Neural crest cell (in vitro differentiated cells): ENCODE measurements at regions not wholly inside any gene's neighbourhood (a gene's known extent, or its start where the extent isn't known, plus 50 kb on each side); places are given as distances from the start of the nearest gene placed in this dataset.
A peak's percentile ranks its signal among the peaks of the same experiment; 100 is the strongest.

ENCODE experiments used
- DNase-seq: peaks from one replicate; pipeline ENCODE4 v3.0.0; 2021; ENCODE audit warnings: low read depth, mixed read lengths, low spot score
- H3K27ac Mint-ChIP-seq: one replicate; pipeline ENCODE4 v1.8.0; 2021; ENCODE audit warnings: mild to moderate bottlenecking, mixed read lengths; ENCODE audit not compliant: unreplicated experiment
- H3K27me3 Mint-ChIP-seq: 2 replicates; pipeline ENCODE4 v1.8.0; 2021; ENCODE audit warnings: low read depth, mild to moderate bottlenecking, mixed read lengths
- H3K36me3 Mint-ChIP-seq: 2 replicates; pipeline ENCODE4 v1.8.0; 2021; ENCODE audit warnings: low read depth, mild to moderate bottlenecking, mixed read lengths
- H3K4me1 Mint-ChIP-seq: 2 replicates; pipeline ENCODE4 v1.8.0; 2021; ENCODE audit warnings: mixed read lengths
- H3K4me3 Mint-ChIP-seq: one replicate; pipeline ENCODE4 v1.8.0; 2021; ENCODE audit warnings: mild to moderate bottlenecking, mixed read lengths
- H3K9me3 Mint-ChIP-seq: 2 replicates; pipeline ENCODE4 v1.8.0; 2021; ENCODE audit warnings: mixed read lengths
- TF ChIP-seq, protein P1 (sequence below): fragments of 200-600 bp; sonication (generic); conservative IDR thresholded peaks from 2 replicates; pipeline ENCODE4 v1.5.0; 2021; ENCODE audit warnings: antibody characterized with exemption, mild to moderate bottlenecking

DNA sequence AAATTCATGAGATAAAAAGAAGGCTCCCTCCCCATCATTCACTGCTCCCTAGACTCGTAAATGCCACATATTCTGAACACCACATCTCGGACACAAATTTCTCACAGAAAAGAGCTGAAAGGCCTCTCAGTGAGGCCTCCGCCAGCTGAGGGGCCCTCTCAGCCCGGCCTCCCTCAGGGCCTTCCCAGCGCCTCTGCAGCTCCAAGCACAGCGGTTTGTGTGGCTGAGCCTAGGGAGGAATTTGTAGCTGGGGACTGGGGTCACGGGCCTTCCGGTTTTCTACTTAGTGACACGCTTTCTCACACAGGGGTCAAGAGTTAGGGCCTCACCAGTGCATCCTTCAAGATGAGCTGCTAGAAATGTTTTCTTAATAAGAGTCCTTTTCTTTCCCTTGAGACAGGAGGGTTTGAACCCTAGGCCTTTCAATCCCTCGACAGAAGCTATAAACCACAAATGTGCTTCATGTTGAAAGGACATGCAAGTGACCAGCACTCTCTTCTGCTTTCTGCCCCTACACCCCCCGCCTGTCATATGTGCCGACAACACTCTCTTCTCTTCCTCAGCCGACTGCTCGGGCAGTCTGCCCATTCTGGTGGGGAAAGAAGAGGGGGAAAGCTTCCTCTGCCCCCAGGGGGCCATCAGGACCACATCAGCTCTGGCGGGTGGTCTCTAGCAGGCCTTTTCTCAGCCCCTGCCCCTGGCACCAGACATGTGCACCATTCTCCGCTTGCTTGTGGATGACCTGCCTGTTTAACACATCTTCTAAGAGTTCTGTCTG is 104.9 kb downstream of the CHIC2 start:
- Mint-ChIP-seq H3K4me1 (peaks cover 61% of the 10 kb centered on the region), H3K4me3 (peak overlapping the region; percentile 35), H3K27me3 (peaks cover 16% of the 10 kb centered on the region), H3K36me3 (no peaks in the 10 kb centered on the region), H3K27ac (peak overlapping the region; percentile 65), H3K9me3 (no peaks in the 10 kb centered on the region)
- TF ChIP-seq, protein P1, sequence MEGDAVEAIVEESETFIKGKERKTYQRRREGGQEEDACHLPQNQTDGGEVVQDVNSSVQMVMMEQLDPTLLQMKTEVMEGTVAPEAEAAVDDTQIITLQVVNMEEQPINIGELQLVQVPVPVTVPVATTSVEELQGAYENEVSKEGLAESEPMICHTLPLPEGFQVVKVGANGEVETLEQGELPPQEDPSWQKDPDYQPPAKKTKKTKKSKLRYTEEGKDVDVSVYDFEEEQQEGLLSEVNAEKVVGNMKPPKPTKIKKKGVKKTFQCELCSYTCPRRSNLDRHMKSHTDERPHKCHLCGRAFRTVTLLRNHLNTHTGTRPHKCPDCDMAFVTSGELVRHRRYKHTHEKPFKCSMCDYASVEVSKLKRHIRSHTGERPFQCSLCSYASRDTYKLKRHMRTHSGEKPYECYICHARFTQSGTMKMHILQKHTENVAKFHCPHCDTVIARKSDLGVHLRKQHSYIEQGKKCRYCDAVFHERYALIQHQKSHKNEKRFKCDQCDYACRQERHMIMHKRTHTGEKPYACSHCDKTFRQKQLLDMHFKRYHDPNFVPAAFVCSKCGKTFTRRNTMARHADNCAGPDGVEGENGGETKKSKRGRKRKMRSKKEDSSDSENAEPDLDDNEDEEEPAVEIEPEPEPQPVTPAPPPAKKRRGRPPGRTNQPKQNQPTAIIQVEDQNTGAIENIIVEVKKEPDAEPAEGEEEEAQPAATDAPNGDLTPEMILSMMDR = no peak
- DNase-seq = peak; percentile 26

DNA sequence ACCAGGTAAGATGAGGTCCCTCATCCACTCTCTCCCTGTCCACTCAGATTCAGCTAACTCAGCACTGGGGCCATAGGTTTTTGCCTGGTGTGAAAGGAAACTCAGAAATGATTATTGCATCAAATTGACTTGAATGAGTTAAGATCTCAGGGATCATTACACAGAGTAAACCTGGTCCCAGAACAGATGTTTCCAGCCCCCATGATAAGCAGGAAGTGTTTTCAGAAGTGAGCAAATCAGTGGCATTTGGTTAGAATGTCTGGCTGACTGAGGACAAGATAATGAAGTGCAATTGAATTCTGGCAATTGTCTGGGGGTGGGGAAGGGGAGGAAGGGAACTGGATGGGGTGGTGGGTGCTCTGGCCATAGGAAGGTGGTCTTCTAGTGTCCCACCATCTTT is 108.0 kb downstream of the CHIC2 start:
- no peak overlapping the region for H3K4me3 Mint-ChIP-seq
- no peaks in the 10 kb centered on the region for H3K36me3 Mint-ChIP-seq
- H3K4me1 Mint-ChIP-seq = peaks cover 31% of the 10 kb centered on the region
- peak overlapping the region; percentile 83 for H3K27ac Mint-ChIP-seq
- H3K9me3 Mint-ChIP-seq = no peaks in the 10 kb centered on the region
- peaks cover 3% of the 10 kb centered on the region for H3K27me3 Mint-ChIP-seq
- TF ChIP-seq, protein P1 = no peak
- no peak for DNase-seq

DNA sequence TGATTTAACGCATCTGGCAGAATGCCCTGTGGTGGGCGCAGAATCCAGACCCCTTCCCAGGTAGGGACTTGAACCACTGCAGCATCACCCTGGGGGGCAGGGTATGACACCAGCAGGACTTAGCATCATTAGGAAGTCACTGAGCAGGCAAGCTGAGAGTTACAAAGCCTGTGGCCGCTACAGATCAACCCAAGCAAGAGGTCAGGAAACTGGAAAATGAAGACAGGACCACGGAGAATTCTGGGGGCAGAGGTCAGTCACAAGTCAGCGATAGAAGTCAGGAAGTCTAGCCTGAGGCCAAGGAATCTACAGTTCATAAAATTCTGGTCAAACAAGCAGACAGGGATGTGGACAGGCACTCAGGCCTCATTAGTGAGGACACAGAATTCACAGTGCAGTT is 108.4 kb downstream of the CHIC2 start:
- Mint-ChIP-seq H3K27me3 (peaks cover 3% of the 10 kb centered on the region), H3K36me3 (no peaks in the 10 kb centered on the region), H3K9me3 (no peaks in the 10 kb centered on the region), H3K4me3 (no peak overlapping the region), H3K4me1 (peaks cover 30% of the 10 kb centered on the region), H3K27ac (no peak overlapping the region)
- TF ChIP-seq, protein P1 = no peak
- peak; percentile 11 for DNase-seq

DNA sequence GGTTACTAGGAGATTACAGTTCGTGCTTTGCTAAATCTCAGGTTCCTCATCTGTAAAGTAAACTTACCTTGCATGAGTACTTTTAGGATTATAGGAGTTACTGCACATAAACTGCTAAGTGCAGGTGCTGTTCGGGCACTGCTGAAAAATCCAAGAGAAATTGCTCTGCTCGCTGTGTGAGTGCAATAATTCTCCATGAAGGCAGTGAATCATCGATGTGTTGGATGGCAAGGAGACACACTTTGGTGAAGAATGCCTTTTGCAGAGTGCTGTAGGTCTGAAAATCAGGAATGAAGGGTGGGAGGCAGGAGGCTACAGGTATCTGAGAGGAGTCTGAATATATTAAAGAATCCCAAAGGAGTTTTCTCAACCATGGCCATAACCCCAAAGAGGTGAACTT is 113.0 kb downstream of the CHIC2 start:
- H3K36me3 Mint-ChIP-seq = peaks cover 2% of the 10 kb centered on the region
- H3K27ac Mint-ChIP-seq = no peak overlapping the region
- peaks cover 2% of the 10 kb centered on the region for H3K9me3 Mint-ChIP-seq
- peaks cover 2% of the 10 kb centered on the region for H3K27me3 Mint-ChIP-seq
- H3K4me1 Mint-ChIP-seq = peaks cover 10% of the 10 kb centered on the region
- no peak for DNase-seq
- TF ChIP-seq, protein P1 = no peak
- no peak overlapping the region for H3K4me3 Mint-ChIP-seq

DNA sequence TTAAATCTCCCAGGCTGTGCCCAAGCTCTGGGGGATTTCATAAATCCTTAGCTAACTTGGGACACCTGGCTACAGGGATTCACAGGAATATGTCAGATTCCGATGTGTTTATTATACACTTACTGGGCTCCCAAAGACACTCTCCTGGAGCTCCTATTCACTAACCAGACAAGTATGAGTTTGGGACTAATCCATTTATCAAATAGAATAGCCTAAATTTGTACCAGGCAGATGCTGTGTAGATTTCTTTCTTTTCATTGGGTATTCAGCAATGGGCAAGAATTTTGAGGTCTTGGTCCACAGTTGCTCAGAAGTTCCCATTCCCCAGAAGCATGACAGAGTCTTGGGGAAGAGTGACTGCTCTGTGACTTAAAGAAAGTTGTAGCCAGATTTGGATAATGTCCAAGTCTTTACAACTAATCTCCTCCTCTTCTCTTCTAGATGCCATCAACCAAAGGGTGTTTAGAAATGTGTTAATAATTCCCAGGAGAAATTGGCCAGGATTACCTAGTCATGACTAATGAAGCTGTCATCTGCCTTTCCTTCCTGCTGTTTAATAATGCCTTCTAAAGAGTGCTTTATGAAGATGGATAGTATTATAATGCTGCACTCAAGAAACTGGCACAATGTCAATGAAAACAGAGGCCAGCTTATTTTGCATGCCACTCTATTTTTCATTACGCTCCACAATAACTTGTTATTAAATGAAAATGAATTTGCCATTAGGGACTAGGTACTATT is 120.9 kb downstream of the CHIC2 start:
- Mint-ChIP-seq H3K4me1 (no peaks in the 10 kb centered on the region), H3K36me3 (peaks cover 12% of the 10 kb centered on the region), H3K27me3 (no peaks in the 10 kb centered on the region), H3K9me3 (peaks cover 9% of the 10 kb centered on the region), H3K4me3 (no peak overlapping the region), H3K27ac (no peak overlapping the region)
- no peak for DNase-seq
- TF ChIP-seq, protein P1 = no peak
